ENCODE measurements at regions not wholly inside any gene's neighbourhood (a gene's known extent, or its start where the extent isn't known, plus 50 kb on each side); places are given as distances from the start of the nearest gene placed in this dataset.

DNA sequence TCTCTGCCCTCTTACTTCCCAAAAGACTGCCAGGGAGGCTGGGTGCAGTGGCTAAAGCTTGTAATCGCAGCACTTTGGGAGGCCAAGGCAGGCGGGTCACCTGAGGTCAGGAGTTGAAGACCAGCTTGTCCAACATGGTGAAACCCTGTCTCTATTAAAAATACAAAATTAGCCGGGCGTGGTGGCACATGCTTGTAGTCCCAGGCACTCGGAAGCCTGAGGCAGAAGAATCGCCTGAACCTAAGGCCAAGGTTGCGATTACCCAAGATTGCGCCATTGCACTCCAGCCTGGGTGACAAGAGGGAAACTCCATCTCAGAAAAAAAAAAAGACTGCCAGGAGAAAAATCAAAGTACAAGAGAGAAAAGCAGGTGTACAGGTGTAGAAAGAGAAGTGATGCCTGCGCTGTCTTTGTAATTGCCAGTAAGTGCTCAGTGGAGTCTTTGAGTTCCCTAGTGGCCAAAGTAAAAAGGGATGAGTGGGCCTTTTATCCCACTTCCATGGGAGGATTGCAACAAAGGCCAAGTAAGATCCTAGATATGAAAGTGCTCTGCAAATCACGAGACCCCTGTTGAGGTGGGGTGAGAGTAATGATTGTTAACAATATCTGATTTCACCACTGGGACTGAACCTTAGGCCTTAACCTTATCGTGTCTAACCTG is 94.7 kb upstream of the WNT4 start:
- TF ChIP-seq, protein P1, sequence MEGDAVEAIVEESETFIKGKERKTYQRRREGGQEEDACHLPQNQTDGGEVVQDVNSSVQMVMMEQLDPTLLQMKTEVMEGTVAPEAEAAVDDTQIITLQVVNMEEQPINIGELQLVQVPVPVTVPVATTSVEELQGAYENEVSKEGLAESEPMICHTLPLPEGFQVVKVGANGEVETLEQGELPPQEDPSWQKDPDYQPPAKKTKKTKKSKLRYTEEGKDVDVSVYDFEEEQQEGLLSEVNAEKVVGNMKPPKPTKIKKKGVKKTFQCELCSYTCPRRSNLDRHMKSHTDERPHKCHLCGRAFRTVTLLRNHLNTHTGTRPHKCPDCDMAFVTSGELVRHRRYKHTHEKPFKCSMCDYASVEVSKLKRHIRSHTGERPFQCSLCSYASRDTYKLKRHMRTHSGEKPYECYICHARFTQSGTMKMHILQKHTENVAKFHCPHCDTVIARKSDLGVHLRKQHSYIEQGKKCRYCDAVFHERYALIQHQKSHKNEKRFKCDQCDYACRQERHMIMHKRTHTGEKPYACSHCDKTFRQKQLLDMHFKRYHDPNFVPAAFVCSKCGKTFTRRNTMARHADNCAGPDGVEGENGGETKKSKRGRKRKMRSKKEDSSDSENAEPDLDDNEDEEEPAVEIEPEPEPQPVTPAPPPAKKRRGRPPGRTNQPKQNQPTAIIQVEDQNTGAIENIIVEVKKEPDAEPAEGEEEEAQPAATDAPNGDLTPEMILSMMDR (IDR thresholded peaks at IDR 0.05; ENCODE audit: insufficient read depth, low read depth, low read length) = no peak
- no peak for TF ChIP-seq EZH2 (IDR thresholded peaks at IDR 0.05; ENCODE audit: insufficient read depth, low read length)
